SK-N-MC (cell line): ENCODE measurements at regions not wholly inside any gene's neighbourhood (a gene's known extent, or its start where the extent isn't known, plus 50 kb on each side); places are given as distances from the start of the nearest gene placed in this dataset.
"Not testable (repeated sequence)": the region's sequence is repeated elsewhere in the genome, so short reads cannot be mapped to it uniquely, and the experiment has no call there.

ENCODE experiments used
- EZH2 ChIP-seq: fragments of 200-600 bp; sonication (generic); IDR thresholded peaks from one replicate; pipeline ENCODE4 v1.6.1; 2017; ENCODE audit warnings: antibody characterized with exemption
- POLR2AphosphoS5 ChIP-seq: IDR thresholded peaks from 2 replicates; pipeline ENCODE4 v1.6.1; 2012; ENCODE audit warnings: mild to moderate bottlenecking, low read depth, low read length, borderline replicate concordance

GRCh38 chr20:48374031-48374907, 453.5 kb downstream of the PREX1 start:
- TF ChIP-seq EZH2: not testable (repeated sequence)
- peak; percentile 26; the same call in 1 of the 2 replicates for TF ChIP-seq POLR2AphosphoS5
